HEK293 (cell line): ENCODE measurements at regions not wholly inside any gene's neighbourhood (a gene's known extent, or its start where the extent isn't known, plus 50 kb on each side); places are given as distances from the start of the nearest gene placed in this dataset.

Experiments used
- CTCF ChIA-PET: fragments of 350-600 bp; formaldehyde crosslinking; extraction: SDS; loops from one replicate; lab custom pipeline; 2021; ENCODE audit warnings: antibody characterized with exemption; lab: Yijun Ruan, JAX
- POLR2A ChIA-PET: fragments of 300-600 bp; formaldehyde crosslinking; extraction: SDS; loops from one replicate; lab custom pipeline; 2020; ENCODE audit warnings: antibody characterized with exemption, inconsistent platforms; lab: Yijun Ruan, JAX
- H3K27ac ChIP-seq: fragments of 200-500 bp; sonication (Bioruptor generic); 2 replicates; pipeline ENCODE4 v1.5.1; 2014; ENCODE audit warnings: low read depth, low read length, control low read depth, inconsistent platforms; ENCODE audit errors: extremely low read depth
- H3K36me3 ChIP-seq, 2 experiments: fragments of 200-500 bp in 1 of 2; sonication (Bioruptor generic) in 1 of 2; 1 replicate in 1 of 2; 2 replicates in 1 of 2; pipeline ENCODE4 v1.5.1; 2014 to 2017; ENCODE audit warnings: inconsistent platforms in 2 of 2, low read length in 2 of 2; ENCODE audit not compliant: control insufficient read depth in 2 of 2, insufficient read depth in 1 of 2
- H3K4me1 ChIP-seq: fragments of 200-500 bp; sonication (Bioruptor generic); 2 replicates; pipeline ENCODE4 v1.5.1; 2014; ENCODE audit warnings: mild to moderate bottlenecking, low read length, inconsistent platforms; ENCODE audit not compliant: control insufficient read depth, insufficient read depth
- H3K4me3 ChIP-seq: 2 replicates; pipeline ENCODE4 v1.5.1; 2011; ENCODE audit warnings: low read depth, mild to moderate bottlenecking, control low read depth, low read length, moderate library complexity
- H3K9me3 ChIP-seq: fragments of 200-500 bp; sonication (Bioruptor generic); 2 replicates; pipeline ENCODE4 v1.5.1; 2014; ENCODE audit warnings: low read depth, low read length, inconsistent platforms; ENCODE audit not compliant: control insufficient read depth, insufficient read depth
- HOXD13 ChIP-seq: sonication (generic); formaldehyde crosslinking; IDR thresholded peaks from 2 replicates; pipeline ENCODE4 v1.8.0; 2022; ENCODE audit warnings: missing genetic modification reagents, borderline replicate concordance
- OVOL3 ChIP-seq: fragments of 450-650 bp; formaldehyde crosslinking; IDR thresholded peaks from 2 replicates; pipeline ENCODE4 v1.5.1; 2016; ENCODE audit warnings: missing biosample characterization, missing genetic modification characterization
- SETDB1 ChIP-seq: IDR thresholded peaks from one replicate; pipeline ENCODE4 v1.6.1; 2017; ENCODE audit warnings: mild to moderate bottlenecking, low read length, moderate library complexity, mixed read lengths; ENCODE audit not compliant: insufficient read length
- SP3 ChIP-seq: fragments of 450-650 bp; formaldehyde crosslinking; IDR thresholded peaks from 2 replicates; pipeline ENCODE4 v1.5.1; 2016; ENCODE audit warnings: missing biosample characterization, missing genetic modification characterization
- ZFP41 ChIP-seq: fragments of 450-650 bp; formaldehyde crosslinking; IDR thresholded peaks from 2 replicates; pipeline ENCODE4 v1.5.1; 2016; ENCODE audit warnings: missing biosample characterization, missing genetic modification characterization, borderline replicate concordance
- ZNF140 ChIP-seq: fragments of 450-650 bp; formaldehyde crosslinking; IDR thresholded peaks from 2 replicates; pipeline ENCODE4 v1.5.1; 2016; ENCODE audit warnings: missing biosample characterization, missing genetic modification characterization
- ZNF248 ChIP-seq: fragments of 450-650 bp; formaldehyde crosslinking; IDR thresholded peaks from 2 replicates; pipeline ENCODE4 v1.5.1; 2017; ENCODE audit warnings: missing biosample characterization, missing genetic modification characterization
- ZNF302 ChIP-seq: fragments of 450-650 bp; formaldehyde crosslinking; IDR thresholded peaks from 2 replicates; pipeline ENCODE4 v1.5.1; 2016; ENCODE audit warnings: missing biosample characterization, missing genetic modification characterization, low read depth
- ZNF324 ChIP-seq: fragments of 450-650 bp; formaldehyde crosslinking; IDR thresholded peaks from 2 replicates; pipeline ENCODE4 v1.5.1; 2016; ENCODE audit warnings: missing biosample characterization, missing genetic modification characterization
- ZNF354C ChIP-seq: fragments of 450-650 bp; formaldehyde crosslinking; IDR thresholded peaks from 2 replicates; pipeline ENCODE4 v1.5.1; 2016; ENCODE audit warnings: missing biosample characterization, missing genetic modification characterization, low read depth, borderline replicate concordance
- ZNF555 ChIP-seq: fragments of 450-650 bp; formaldehyde crosslinking; conservative IDR thresholded peaks from 2 replicates; pipeline ENCODE4 v1.5.1; 2017; ENCODE audit warnings: missing biosample characterization, mild to moderate bottlenecking, missing genetic modification characterization, inconsistent platforms
- ZNF560 ChIP-seq: fragments of 450-650 bp; formaldehyde crosslinking; IDR thresholded peaks from 2 replicates; pipeline ENCODE4 v1.5.1; 2017; ENCODE audit warnings: missing biosample characterization, missing genetic modification characterization, borderline replicate concordance
- ZNF571 ChIP-seq: fragments of 450-650 bp; formaldehyde crosslinking; IDR thresholded peaks from 2 replicates; pipeline ENCODE4 v1.5.0; 2017; ENCODE audit warnings: missing biosample characterization, missing genetic modification characterization
- ZNF707 ChIP-seq: fragments of 450-650 bp; formaldehyde crosslinking; IDR thresholded peaks from 2 replicates; pipeline ENCODE4 v1.5.1; 2016; ENCODE audit warnings: missing biosample characterization, missing genetic modification characterization
- ZSCAN30 ChIP-seq: fragments of 450-650 bp; IDR thresholded peaks from 2 replicates; pipeline ENCODE4 v1.5.1; 2018; ENCODE audit warnings: missing biosample characterization, mild to moderate bottlenecking, missing genetic modification characterization, moderate library complexity
- TF ChIP-seq, protein P1 (sequence below): fragments of 450-650 bp; formaldehyde crosslinking; IDR thresholded peaks from 2 replicates; pipeline ENCODE4 v1.5.1; 2016; ENCODE audit warnings: missing biosample characterization, missing genetic modification characterization
- TF ChIP-seq, protein P2 (sequence below): fragments of 450-650 bp; formaldehyde crosslinking; IDR thresholded peaks from 2 replicates; pipeline ENCODE4 v1.5.1; 2016; ENCODE audit warnings: missing biosample characterization, missing genetic modification characterization, low read depth
- TF ChIP-seq, protein P3 (sequence below): fragments of 450-650 bp; formaldehyde crosslinking; IDR thresholded peaks from 2 replicates; pipeline ENCODE4 v1.5.1; 2017; ENCODE audit warnings: missing biosample characterization, missing genetic modification characterization
- TF ChIP-seq, protein P4 (sequence below): fragments of 450-650 bp; formaldehyde crosslinking; conservative IDR thresholded peaks from 2 replicates; pipeline ENCODE4 v1.5.1; 2016; ENCODE audit warnings: low read depth, missing biosample characterization, missing genetic modification characterization
- TF ChIP-seq, protein P5 (sequence below): fragments of 450-650 bp; formaldehyde crosslinking; IDR thresholded peaks from 2 replicates; pipeline ENCODE4 v1.5.1; 2017; ENCODE audit warnings: missing biosample characterization, missing genetic modification characterization
- TF ChIP-seq, protein P6 (sequence below): fragments of 450-650 bp; formaldehyde crosslinking; IDR thresholded peaks from 2 replicates; pipeline ENCODE4 v1.5.1; 2016; ENCODE audit warnings: missing biosample characterization, missing genetic modification characterization

DNA sequence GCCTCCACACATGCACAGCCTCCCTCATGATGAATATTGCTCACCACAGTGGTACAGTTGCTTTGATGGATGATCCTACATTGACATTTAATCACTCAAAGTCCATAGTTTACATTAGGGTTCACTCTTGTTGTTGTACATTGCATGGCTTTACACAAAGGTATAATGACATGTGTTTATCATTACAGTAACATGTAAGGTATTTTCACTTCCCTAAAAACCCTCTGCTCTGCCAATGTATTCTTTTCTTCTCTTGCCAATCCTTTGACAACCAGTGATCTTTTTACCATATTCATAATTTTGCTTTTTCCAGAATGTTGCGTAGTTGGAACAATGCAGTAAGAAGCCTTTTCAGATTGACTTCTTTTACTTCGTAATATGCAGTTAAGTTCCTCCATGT lies 166.6 kb upstream of the KHDRBS2 start (continued):
- TF ChIP-seq, protein P1, sequence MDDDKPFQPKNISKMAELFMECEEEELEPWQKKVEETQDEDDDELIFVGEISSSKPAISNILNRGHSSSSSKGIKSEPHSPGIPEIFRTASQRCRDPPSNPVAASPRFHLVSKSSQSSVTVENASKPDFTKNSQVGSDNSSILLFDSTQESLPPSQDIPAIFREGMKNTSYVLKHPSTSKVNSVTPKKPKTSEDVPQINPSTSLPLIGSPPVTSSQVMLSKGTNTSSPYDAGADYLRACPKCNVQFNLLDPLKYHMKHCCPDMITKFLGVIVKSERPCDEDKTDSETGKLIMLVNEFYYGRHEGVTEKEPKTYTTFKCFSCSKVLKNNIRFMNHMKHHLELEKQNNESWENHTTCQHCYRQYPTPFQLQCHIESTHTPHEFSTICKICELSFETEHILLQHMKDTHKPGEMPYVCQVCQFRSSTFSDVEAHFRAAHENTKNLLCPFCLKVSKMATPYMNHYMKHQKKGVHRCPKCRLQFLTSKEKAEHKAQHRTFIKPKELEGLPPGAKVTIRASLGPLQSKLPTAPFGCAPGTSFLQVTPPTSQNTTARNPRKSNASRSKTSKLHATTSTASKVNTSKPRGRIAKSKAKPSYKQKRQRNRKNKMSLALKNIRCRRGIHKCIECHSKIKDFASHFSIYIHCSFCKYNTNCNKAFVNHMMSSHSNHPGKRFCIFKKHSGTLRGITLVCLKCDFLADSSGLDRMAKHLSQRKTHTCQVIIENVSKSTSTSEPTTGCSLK (tag by site-specific recombination) = no peak
- TF ChIP-seq ZSCAN30 (tag by site-specific recombination) = no peak

DNA sequence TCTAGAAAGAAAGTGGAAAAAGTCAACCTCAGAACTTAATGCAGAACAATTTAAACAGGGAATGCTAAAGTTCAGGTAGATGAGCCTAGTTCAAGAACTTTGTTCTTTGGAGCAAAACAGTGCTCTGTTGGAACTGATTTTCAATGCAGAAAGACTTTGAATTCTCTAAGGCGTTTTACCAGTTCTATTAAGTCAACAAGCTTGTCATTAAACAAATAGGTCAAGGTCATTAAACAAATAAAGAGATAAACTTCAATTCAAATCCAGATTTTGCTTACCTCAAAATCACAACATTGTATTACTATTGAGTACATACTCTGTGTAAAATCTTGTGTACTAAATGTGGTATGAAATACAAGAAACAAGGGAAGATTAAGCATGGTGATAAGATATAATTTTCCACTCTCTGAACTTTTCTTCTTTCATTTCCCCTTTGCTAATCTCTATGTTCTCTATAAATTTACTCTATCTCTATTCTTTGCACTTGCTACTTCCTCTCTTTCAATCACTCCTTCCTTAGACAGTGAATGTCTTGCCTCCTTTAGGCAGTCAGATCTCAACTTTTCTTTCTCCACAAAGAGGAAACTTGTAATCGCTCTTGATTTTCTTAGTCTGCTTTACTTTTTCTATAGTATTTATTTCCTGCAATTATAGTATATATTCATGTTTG lies 160.8 kb upstream of the KHDRBS2 start:
- TF ChIP-seq ZNF302 (tag by site-specific recombination) = no peak
- TF ChIP-seq HOXD13 (CRISPR knock-in tag) = no peak
- TF ChIP-seq ZNF324 = no peak
- TF ChIP-seq ZNF354C (tag by site-specific recombination) = no peak
- TF ChIP-seq, protein P2, sequence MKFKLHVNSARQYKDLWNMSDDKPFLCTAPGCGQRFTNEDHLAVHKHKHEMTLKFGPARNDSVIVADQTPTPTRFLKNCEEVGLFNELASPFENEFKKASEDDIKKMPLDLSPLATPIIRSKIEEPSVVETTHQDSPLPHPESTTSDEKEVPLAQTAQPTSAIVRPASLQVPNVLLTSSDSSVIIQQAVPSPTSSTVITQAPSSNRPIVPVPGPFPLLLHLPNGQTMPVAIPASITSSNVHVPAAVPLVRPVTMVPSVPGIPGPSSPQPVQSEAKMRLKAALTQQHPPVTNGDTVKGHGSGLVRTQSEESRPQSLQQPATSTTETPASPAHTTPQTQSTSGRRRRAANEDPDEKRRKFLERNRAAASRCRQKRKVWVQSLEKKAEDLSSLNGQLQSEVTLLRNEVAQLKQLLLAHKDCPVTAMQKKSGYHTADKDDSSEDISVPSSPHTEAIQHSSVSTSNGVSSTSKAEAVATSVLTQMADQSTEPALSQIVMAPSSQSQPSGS = no peak
- TF ChIP-seq ZNF140 (tag by site-specific recombination) = no peak
- TF ChIP-seq ZFP41 (tag by site-specific recombination) = no peak
- TF ChIP-seq ZNF560 (tag by site-specific recombination) = no peak
- TF ChIP-seq, protein P3, sequence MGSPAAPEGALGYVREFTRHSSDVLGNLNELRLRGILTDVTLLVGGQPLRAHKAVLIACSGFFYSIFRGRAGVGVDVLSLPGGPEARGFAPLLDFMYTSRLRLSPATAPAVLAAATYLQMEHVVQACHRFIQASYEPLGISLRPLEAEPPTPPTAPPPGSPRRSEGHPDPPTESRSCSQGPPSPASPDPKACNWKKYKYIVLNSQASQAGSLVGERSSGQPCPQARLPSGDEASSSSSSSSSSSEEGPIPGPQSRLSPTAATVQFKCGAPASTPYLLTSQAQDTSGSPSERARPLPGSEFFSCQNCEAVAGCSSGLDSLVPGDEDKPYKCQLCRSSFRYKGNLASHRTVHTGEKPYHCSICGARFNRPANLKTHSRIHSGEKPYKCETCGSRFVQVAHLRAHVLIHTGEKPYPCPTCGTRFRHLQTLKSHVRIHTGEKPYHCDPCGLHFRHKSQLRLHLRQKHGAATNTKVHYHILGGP (tag by site-specific recombination) = no peak
- TF ChIP-seq ZNF248 (tag by site-specific recombination) = no peak
- CTCF ChIA-PET = interaction anchor here (0.5 kb wide), 1 partner anchor 1356 kb away, joined by 3 read pairs; no protein-coding TSS in a partner anchor

DNA sequence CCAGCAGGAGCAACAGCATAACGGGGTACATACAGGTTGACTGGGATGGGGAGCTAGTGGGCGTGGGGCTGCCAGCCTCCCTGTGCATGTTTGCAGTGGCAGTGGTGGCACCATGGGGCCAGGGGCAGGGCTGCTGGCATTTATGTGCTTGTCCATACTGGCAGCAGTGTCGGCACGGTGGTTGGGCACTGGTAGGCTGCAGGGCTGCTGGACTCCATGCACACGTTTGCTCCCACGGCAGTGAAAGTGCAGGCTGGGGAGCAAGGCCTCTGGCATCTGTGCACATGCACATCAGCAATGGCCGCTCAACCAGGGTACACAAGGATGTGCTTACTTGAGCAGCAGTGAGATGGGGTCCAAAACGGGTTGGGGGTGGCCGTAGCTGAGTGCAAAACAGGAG lies 159.5 kb upstream of the KHDRBS2 start:
- Histone ChIP-seq H3K4me1 (no peaks in the 10 kb centered on the region), H3K36me3 (no peaks in the 10 kb centered on the region), H3K27ac (no peak overlapping the region), H3K9me3 (no peaks in the 10 kb centered on the region), H3K4me3 (no peak overlapping the region)
- ChIA-PET POLR2A (no interaction called here), CTCF (no interaction called here)
- TF ChIP-seq, protein P4, sequence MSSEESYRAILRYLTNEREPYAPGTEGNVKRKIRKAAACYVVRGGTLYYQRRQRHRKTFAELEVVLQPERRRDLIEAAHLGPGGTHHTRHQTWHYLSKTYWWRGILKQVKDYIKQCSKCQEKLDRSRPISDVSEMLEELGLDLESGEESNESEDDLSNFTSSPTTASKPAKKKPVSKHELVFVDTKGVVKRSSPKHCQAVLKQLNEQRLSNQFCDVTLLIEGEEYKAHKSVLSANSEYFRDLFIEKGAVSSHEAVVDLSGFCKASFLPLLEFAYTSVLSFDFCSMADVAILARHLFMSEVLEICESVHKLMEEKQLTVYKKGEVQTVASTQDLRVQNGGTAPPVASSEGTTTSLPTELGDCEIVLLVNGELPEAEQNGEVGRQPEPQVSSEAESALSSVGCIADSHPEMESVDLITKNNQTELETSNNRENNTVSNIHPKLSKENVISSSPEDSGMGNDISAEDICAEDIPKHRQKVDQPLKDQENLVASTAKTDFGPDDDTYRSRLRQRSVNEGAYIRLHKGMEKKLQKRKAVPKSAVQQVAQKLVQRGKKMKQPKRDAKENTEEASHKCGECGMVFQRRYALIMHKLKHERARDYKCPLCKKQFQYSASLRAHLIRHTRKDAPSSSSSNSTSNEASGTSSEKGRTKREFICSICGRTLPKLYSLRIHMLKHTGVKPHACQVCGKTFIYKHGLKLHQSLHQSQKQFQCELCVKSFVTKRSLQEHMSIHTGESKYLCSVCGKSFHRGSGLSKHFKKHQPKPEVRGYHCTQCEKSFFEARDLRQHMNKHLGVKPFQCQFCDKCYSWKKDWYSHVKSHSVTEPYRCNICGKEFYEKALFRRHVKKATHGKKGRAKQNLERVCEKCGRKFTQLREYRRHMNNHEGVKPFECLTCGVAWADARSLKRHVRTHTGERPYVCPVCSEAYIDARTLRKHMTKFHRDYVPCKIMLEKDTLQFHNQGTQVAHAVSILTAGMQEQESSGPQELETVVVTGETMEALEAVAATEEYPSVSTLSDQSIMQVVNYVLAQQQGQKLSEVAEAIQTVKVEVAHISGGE (tag by site-specific recombination) = no peak
- no peak for TF ChIP-seq ZNF707 (tag by site-specific recombination)
- TF ChIP-seq, protein P5, sequence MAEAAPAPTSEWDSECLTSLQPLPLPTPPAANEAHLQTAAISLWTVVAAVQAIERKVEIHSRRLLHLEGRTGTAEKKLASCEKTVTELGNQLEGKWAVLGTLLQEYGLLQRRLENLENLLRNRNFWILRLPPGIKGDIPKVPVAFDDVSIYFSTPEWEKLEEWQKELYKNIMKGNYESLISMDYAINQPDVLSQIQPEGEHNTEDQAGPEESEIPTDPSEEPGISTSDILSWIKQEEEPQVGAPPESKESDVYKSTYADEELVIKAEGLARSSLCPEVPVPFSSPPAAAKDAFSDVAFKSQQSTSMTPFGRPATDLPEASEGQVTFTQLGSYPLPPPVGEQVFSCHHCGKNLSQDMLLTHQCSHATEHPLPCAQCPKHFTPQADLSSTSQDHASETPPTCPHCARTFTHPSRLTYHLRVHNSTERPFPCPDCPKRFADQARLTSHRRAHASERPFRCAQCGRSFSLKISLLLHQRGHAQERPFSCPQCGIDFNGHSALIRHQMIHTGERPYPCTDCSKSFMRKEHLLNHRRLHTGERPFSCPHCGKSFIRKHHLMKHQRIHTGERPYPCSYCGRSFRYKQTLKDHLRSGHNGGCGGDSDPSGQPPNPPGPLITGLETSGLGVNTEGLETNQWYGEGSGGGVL = no peak
- TF ChIP-seq, protein P6, sequence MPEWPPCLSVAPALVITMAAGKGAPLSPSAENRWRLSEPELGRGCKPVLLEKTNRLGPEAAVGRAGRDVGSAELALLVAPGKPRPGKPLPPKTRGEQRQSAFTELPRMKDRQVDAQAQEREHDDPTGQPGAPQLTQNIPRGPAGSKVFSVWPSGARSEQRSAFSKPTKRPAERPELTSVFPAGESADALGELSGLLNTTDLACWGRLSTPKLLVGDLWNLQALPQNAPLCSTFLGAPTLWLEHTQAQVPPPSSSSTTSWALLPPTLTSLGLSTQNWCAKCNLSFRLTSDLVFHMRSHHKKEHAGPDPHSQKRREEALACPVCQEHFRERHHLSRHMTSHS = no peak
- TF ChIP-seq ZNF555 (tag by site-specific recombination) = no peak
- TF ChIP-seq ZNF571 (tag by site-specific recombination) = no peak
- TF ChIP-seq SP3 = no peak
- TF ChIP-seq SETDB1 = no peak
- TF ChIP-seq OVOL3 (tag by site-specific recombination) = no peak

More for the DNA sequence above, 160.8 kb upstream of the KHDRBS2 start:
- POLR2A ChIA-PET = no interaction called here
- no peaks in the 10 kb centered on the region for H3K36me3 ChIP-seq
- H3K27ac ChIP-seq = no peak overlapping the region
- H3K4me1 ChIP-seq = no peaks in the 10 kb centered on the region
- H3K4me3 ChIP-seq = no peak overlapping the region
- no peaks in the 10 kb centered on the region for H3K9me3 ChIP-seq
